IPS-18c (cell line): ENCODE measurements at regions not wholly inside any gene's neighbourhood (a gene's known extent, or its start where the extent isn't known, plus 50 kb on each side); places are given as distances from the start of the nearest gene placed in this dataset.

Source experiments
- H3K4me3 ChIP-seq: 2 replicates; pipeline ENCODE4 v1.7.0; 2013; ENCODE audit warnings: low read depth, mild to moderate bottlenecking, low read length, moderate library complexity; ENCODE audit not compliant: insufficient read depth
- H3K9me3 ChIP-seq: one replicate; pipeline ENCODE4 v1.6.1; 2013; ENCODE audit warnings: mild to moderate bottlenecking, low read length, moderate library complexity; ENCODE audit not compliant: control insufficient read depth, insufficient read depth

DNA sequence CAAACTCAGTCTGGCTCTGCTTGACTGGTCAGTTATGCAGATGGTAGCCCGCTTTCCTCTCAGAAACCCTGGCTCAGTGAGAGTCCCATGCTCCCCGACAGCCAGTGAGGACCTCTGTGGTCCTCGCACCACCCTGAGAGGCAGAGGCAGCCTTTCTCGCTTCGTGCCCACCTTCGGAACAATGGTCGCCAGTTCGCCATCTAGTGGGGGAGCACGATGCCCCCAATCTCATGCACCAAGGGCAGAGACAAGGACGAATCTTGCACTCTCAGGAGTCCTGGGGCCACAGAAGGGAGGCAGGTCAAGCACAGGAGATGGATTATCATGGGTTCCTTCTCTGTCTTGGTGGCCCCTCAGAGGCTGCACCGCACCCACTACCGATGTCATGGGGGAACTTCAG, 75.2 kb downstream of the RHCG start:
- H3K9me3 ChIP-seq, result no peaks in the 10 kb centered on the region
- no peak overlapping the region for H3K4me3 ChIP-seq

DNA sequence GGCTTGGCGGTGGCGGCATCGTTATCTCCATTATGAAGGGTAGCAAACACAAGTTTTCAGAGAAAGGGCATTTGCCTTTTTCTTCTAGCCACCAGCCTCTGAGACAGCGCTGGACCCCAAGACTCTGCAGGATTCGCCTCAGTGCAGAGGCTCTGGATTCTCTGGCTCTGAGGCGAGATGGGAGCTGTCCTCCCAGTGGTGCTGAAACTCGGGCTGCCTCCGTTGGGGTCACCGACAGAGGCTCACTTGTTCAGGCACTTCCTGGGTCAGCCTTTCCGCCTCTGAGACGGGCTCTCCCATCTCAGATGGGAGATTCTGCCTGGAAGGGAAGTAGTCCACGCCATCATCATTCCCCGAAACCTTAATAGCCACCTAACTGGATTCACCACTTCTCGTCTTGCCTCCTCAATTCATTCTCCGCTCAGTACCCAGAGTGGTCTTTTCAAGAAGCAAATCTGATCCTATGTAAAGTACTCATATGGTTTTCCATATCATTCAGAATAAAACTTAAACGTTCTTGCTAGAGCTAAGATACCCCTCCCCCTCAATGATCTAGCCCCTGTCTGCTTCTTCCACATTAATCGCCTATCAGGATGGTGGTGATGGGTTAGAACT, 76.9 kb downstream of the RHCG start:
- Histone ChIP-seq H3K9me3 (no peaks in the 10 kb centered on the region), H3K4me3 (no peak overlapping the region)

DNA sequence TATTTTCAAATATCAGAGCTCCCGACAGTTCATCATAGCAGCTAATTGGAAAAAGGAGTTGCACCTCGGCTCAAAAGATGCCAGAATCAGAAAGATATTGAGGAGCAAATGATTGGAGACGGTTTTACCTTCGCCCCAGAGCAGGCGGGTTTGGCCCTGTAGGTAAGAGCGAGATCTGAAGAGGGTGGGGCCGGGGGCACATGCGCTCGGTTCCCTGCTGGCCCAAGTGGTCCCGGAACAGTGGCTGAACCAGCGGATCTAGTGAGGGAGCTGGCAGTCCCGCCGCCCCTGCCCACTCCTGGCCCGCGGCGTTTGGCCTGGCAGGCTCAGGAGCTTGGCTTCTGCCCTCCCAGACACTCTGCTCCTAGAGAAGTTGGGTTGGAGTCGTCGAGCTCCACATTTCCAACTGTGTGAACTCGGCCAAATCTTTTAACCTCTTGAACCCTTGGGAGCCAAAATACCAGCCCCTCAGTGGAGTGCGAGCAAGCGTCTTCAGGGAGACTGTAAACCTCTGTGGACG, 79.1 kb downstream of the RHCG start:
- Histone ChIP-seq H3K4me3 (no peak overlapping the region), H3K9me3 (no peaks in the 10 kb centered on the region)

DNA sequence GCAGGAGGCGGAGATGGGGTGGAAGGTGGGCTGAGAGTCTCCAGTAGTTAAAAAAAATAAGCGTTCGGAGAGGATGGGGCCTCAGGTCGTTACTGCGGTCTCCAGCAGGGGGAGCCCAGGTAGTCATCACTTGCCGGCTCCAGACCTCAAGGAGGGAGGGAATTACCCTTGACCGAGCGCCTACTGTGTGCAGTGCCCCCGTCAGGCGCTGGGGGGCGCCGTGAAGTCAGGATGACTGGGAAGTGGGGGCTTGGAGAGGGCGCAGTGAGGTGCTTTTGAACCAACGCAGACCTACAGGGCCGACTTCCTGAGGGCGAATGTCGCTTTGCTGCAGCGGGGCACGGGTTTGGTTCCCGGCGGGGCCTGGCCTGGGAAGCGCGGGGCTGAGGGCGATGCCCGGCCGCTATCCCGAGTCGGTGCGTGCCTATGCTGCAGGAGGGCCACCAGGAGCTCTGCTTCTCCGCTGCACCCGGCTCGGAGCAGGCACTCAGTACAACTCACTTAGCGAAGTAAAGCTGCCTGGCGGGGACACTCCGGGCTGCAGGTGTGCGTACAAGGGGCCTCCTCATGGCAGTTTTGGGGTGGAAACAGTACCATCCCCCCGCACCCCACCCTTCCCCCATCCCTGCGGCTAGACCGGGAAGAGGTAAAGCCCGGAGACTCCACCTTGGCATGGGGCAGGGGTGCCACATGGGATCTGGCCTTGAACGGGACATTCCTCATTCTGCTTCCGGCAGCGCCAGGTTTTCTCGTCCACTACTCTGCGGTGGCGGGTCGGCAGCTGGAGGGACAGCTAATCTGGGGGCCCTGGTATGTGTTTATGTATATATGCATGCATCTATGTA, 79.8 kb downstream of the RHCG start:
- peak overlapping the region; percentile 43 for H3K4me3 ChIP-seq
- no peaks in the 10 kb centered on the region for H3K9me3 ChIP-seq

DNA sequence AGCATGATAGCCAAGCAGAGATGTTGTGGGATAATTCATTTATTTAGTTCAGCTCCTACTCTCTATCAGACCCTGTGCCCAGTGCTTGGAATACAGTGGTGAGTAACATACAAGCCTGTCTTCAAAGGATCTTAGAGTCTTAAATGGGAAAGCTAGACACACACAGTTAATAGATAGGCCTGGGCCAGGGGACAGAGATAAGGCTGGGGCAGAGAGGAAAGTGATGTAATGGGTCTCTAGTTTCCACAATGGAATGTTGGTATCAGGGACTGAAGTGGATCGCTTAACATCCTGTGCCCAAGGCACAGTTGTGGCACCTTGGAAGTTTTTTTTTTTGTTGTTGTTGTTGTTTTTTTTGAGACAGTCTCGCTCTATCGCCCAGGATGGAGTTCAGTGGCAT, 79.9 kb upstream of the POLG start:
- no peaks in the 10 kb centered on the region for H3K9me3 ChIP-seq
- H3K4me3 ChIP-seq, result no peak overlapping the region

DNA sequence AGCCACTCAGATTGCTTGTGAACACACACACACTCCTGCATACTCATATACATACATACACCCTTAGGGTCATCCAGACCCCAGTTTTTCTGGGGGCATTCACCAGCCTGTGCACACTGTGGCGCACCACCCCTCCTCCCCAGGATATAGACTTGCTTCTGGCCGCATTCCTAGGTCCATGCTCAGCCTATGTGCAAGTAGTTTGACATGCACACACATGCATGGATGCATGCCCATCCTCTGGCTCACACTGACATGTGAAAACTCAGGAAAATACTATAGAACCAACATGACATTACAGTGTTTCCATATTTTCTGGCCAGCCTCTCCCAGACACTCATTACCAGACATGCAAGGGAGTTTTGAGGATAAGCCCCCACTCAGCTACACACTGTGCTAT, 79.3 kb upstream of the POLG start:
- no peak overlapping the region for H3K4me3 ChIP-seq
- H3K9me3 ChIP-seq, result no peaks in the 10 kb centered on the region

DNA sequence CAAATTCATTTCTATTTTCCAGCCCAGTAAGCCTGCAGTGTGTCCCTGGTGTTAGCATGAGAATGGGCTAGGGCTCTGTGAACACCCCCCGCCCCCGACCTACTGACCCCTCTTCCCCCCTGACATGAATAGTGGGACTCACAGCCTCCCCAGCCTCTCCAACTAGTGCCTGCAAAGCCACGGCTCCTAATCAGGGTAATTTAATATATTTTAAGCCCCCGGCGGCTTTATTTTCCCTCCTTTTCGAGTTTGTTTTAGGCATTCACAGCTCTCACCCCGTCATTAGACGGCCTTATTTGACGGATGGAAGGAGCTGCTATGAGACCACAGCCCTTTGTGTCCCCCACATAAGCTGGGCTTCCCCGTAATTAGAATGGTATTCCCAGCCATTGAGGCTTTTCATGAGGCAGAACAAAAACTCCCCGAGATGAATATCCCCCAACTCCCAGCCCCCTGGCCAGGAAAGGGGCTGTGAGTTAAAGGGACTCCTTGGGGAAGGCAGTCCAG, 78.3 kb upstream of the POLG start:
- Histone ChIP-seq H3K9me3 (no peaks in the 10 kb centered on the region), H3K4me3 (no peak overlapping the region)

DNA sequence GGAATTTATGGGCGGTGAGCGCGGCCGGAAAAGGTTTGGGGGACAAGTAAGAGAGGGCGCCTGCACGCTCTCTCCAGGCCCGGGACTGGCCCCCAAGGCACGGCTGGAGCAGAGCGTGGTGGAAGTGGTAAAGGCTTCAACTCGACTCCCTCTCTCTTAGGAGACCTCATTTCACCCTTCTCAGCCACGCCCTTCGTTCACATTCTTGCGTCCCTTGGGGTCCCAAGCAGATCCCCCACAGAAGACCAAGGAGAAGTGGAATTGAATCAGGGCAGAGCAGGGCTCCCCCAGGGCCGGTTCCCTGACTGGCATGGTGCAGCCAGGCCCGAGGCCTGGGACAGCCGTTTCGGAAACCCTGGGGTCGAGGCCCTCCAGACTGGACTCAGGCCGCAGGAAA, 75.4 kb upstream of the POLG start:
- Histone ChIP-seq H3K9me3 (no peaks in the 10 kb centered on the region), H3K4me3 (no peak overlapping the region)

DNA sequence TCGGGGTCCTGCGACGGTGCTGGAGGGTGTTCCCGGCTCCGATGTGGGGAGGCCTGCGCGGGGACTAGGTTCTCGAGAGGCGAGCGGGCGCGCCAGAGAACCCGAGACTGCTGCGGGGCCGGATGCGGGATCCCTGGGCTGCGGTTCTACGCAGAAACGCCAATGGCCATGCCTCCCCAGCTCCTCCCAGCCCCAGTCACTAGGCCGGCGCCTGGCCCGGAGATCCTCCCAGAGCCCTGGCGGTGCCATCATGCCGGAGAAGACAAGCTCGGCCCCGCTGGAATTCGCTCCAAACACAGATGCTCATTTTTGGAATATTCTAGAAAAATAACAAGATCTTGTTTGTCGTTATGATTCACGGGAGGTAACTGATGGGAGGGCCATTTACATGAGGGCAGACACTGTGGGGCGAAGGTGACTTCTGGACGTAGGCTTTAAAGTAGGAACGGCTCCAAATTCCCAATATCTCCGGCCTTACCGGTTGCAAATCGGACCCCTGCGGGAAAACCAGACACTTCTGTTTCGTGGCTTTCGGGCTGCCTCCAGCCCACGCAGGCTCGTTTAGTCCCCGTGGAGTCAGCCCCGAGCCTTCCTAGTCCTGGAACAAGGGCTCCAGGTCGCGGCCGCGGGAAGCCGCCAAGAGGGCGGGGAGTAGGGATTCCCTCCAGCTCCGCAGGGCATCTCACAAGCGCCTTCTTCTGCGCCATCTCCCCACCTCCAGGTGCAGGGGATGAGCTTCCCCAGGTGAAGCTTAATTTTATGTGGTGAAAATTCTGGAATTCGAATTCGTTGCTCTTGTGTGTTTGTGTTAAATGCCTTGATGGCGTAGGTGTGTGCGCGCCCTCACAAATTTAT, 74.8 kb upstream of the POLG start:
- H3K9me3 ChIP-seq, result no peaks in the 10 kb centered on the region
- no peak overlapping the region for H3K4me3 ChIP-seq

DNA sequence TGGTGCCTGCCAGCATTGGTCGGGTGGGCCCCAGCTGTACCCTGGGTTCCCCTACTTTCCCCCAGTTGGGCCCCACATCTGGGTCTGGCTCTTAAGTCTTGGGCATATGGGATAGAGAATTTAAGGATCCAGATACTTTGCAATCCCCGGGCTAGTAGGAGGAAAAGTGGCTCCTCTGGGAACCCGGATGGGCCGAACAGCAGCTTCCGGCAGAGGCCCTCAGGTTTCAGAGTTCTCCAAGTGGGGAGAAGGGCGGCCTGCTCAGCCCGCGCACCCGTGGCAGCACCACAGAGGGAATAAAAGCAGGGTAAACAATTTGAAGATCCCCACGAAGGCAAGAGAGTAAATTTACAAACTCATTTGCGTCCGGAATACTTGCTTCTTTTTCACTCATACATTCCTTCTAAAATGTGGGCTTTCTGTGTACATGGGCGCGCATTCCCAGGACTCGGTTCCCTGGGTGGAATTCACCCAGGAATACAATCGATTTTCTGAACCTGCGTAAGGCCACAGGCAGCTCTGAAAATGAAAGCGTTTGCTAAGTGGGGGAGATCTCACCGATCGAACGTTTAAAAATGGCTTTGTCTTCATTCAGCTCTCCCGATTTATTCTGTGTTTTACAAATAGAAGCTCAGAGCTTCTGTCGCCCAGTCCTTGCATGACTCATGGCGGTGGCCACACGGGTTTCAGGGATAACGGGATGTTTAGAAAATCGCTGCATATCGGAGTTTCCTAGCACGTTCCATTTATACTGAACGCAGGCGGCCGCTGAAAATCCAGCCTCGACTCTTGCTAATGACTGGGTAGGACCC, 74.0 kb upstream of the POLG start:
- Histone ChIP-seq H3K4me3 (peak overlapping the region; percentile 43; the same call in 1 of the 2 replicates), H3K9me3 (no peaks in the 10 kb centered on the region)

DNA sequence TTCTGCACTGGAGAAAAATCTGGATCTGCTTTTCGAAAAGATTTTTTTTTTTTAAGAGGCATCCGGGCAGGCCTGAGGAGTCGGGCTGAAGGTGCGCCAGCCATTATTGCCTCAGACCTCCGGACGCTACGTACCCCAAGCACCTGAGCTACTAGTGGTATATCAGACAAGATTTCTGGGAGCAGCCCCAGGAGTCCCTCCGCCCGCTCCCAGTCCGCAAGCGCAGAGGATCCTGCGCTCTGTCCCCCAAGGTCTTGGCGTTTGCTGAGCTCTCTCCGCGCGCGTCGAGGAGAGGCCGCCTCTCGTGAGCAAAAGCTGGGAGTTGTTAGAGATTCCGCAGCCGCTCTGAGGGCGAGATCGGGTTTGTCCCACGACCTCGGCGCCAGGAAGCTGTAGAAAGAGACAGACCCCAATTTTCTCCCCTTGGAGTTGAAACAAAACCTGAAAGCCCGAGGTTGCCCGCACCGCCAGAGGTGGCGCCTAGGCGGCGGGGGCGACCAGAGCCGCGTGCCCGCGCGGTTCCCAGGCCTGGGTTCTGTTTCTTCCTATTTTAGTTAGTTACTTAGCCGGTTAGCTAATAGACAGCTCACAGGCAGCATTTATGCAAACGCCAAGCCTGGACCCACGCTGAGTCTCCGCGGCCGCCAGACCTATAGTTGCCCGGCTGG, 72.5 kb upstream of the POLG start:
- no peak overlapping the region for H3K4me3 ChIP-seq

DNA sequence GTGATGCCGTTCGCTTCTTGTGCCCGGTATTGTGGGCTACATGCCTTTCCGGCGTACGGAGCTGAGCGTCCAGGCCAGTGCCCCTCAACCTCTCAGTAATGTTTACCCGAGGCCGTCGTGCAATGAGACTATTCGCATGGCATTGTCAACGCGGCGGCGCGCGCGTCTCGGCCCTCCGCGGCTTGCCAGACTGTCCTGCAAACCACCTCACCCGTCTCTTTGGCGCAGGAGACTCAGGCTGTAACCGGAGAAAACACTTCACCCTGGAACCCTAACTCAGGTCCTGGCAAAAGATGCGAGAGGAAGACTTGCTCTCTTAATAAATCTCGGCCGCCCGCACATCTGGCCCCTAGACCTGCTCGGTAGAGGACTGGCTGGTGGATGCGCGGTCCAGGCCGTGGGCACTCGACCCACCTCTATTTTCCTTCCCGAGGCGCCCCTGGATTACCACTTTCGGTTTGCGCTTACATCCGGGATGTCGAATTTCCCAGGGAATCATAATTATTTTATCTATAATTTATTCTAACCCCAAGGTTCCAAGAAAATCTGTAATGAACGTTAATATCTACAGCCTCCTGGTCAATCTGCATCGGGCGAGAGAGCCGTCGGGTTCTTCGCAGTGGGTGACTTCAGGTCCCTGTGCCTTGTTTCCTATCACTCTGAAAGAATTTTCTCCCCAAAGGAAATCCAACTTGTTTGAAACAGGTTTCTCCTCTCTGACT, 71.8 kb upstream of the POLG start:
- Histone ChIP-seq H3K9me3 (peaks cover 2% of the 10 kb centered on the region), H3K4me3 (peak overlapping the region; percentile 15; the same call in 1 of the 2 replicates)

More for the DNA sequence above, 72.5 kb upstream of the POLG start:
- peaks cover 2% of the 10 kb centered on the region for H3K9me3 ChIP-seq

DNA sequence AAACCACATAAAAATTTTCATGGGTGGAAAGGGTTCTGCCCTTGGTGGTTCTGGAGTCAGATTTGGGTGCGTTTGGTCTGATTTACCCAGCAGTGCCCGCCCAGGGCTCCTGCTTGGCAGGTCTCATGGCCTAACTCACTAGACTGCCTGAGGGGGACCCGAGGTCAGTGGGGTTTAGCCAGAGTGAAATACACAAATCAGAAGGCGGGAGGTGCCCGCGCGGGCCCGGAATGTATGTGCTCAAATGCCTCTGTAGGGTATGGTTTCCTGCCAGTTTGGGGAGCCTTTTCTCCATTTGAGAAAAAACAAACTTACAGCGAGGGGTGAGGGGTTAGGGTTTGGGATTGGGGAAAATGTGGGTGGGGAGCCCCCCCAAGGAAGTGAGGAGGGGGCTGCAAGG, 70.9 kb upstream of the POLG start:
- no peak overlapping the region for H3K4me3 ChIP-seq
- peaks cover 2% of the 10 kb centered on the region for H3K9me3 ChIP-seq

DNA sequence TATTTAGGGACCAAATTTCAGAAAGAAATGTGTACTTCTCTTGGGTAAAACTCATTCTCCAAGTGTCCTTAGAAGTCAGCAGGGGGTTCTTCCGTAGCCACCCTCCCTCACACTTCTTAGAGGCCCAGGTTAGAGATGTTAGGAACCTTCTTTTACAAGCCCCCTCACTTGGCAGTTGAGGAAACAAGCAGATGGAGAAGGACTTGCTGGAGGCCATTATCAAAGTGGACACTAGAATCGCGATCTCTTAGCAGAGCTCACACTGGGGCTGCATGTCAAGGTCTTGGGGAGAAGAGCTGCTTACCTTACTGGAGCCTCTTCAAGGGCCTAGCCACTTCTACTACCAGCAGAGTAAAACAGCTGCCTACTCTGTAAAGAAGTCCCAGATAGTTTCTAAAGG, 69.4 kb upstream of the POLG start:
- Histone ChIP-seq H3K9me3 (peaks cover 2% of the 10 kb centered on the region), H3K4me3 (no peak overlapping the region)

DNA sequence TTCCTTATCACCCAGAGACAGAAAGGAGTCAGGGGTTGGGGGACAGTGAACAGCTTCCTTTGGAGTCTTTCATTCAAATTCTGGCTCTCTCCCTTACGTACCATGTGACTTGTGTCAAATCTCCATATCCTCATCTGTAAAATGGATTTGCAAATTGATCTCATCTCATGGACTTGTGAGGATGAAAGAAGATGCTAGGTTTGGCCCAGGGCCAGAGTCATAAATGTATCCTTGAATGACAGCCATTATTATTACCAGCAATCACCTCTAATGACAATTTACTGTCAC, 67.8 kb upstream of the POLG start:
- Histone ChIP-seq H3K4me3 (no peak overlapping the region), H3K9me3 (peaks cover 2% of the 10 kb centered on the region)
